HK-2 (cell line): ENCODE measurements at regions not wholly inside any gene's neighbourhood (a gene's known extent, or its start where the extent isn't known, plus 50 kb on each side); places are given as distances from the start of the nearest gene placed in this dataset.
"Not testable (repeated sequence)": the region's sequence is repeated elsewhere in the genome, so short reads cannot be mapped to it uniquely, and the experiment has no call there.

Source experiments
- DNase-seq: peaks from one replicate; pipeline ENCODE4 v3.0.0-alpha.2; 2018; ENCODE audit not compliant: unreplicated experiment

DNA sequence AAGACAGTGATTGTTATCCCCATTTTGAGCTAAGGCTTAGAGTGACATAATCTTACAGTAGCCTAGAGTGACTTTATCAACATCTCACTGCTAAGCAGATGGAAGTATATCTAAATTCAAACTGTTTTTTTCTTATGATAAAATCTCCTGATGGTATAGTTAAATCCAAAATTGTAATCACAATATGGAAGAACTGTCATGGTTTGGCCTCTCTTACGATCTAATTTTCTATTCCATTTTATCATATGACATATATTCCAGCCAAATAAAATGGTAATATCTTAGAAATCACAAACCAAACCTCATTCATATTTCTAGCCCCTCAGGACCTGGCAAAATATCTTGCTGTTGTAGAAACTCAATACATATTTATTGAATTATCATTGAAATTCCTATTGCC, 864.7 kb downstream of the SLC6A15 start:
- DNase-seq = no peak

DNA sequence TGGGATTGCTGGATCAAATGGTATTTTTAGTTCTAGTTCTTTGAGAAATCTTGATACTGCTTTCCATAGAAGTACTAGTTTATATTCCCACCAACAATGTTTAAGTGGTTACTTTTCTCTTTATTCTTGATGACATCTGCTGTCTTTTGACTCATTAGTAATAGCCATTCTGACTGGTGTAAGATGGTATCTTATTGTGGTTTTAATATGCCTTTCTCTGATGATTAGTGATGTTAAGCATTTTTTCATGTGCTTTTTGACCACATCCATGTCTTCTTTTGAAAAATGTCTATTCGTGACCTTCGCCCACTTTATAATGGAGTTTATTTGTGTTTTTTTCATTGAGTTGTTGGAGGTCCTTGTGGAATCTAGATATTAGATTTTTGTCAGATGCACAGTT, 865.7 kb downstream of the SLC6A15 start:
- DNase-seq = no peak

GRCh38 chr12:84043355-84043754, 869.2 kb downstream of the SLC6A15 start:
- no peak for DNase-seq

- no peak for DNase-seq
These were observed 874.4 kb downstream of the SLC6A15 start for GRCh38 chr12:84038242-84038641.

DNA sequence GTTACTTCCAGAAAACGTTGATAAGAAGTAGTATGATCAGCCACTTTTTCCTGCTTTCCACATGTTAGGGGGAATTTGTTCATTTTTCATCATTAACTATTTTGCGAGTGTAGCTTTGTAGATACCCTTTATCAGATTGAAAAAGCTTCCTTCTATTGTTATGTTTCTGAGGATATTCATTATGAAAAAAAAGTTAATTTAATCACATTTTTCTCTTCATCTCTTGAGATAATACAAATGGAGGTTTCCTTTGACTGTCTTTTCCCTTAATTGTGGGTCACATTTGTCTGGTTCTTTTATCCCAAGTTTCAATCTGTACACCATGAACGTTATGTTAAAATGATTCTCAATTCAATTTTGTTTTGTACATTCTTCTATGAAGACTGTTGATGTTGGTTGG, 875.7 kb downstream of the SLC6A15 start:
- no peak for DNase-seq

- DNase-seq = no peak
These were observed 876.8 kb downstream of the SLC6A15 start for GRCh38 chr12:84035766-84036165.

- no peak for DNase-seq
These were observed 877.7 kb downstream of the SLC6A15 start for GRCh38 chr12:84034871-84035270.

DNA sequence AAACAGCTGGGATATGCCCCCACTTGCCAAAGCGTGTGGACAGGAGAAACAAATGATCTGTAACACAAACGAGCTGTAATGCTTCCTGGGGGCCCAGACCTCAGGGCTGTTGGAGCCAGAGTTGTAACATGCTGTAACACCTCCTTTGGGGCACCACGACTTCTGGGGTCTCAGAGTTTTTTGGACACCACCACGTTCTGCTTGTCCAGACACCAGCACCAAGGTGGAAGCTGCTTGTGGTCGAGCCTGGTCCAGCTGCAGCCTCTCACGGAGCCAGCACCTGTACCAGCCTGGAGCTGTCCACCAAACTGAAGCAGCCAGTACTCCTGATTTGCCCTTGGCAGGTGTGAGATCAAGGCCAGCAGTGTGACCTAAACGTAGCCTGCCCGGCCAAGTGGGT, 879.4 kb downstream of the SLC6A15 start:
- no peak for DNase-seq

DNA sequence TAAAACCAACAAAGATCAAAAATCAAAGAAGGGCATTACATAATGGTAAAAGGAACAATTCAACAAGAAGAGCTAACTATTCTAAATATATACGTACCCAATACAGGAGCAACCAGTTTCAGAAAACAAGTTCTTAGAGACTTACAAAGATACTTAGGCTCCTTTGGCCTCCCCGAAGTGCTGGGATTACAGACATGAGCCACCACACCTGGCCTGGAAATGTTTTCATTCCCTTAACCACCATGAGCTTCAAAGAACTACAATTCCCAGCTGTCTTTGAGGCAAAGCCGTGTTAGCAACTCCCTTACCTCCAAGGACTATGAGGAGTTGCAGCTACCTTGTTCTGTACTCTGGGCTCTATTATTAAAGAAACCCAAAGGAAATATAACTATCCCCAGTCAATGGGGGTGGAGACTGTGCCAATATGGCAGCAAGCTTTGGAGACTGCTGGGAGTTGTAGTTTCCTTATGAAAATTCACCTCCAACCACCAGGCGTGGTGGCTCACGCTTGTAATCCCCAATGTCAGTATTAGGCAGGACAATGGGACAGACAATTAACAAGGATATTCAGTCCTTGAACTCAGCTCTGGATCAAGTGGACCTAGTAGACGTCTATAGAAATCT, 893.9 kb downstream of the SLC6A15 start:
- not testable (repeated sequence) for DNase-seq

GRCh38 chr12:84016956-84017355, 895.6 kb downstream of the SLC6A15 start:
- DNase-seq = no peak

- DNase-seq = no peak
These were observed 915.2 kb downstream of the SLC6A15 start for GRCh38 chr12:83997423-83997822.

DNA sequence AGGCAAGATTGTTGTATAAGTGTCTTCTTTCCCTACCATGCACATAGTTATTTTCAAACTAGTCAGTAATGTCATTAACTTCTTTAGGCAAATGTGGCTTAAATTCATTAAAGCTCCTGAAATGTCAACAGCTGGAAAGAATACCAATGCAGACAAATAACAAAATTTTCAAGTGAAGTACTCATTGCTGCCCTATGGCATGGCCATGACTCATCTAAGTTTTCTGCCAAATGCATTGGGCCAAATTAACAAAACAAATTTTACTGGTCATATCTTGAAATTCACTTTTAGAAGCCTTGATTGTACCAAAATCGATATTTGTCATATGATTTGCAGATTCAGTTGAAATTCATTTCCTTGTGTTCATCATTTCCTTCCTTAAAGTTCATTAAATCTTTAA, 915.9 kb downstream of the SLC6A15 start:
- no peak for DNase-seq

DNA sequence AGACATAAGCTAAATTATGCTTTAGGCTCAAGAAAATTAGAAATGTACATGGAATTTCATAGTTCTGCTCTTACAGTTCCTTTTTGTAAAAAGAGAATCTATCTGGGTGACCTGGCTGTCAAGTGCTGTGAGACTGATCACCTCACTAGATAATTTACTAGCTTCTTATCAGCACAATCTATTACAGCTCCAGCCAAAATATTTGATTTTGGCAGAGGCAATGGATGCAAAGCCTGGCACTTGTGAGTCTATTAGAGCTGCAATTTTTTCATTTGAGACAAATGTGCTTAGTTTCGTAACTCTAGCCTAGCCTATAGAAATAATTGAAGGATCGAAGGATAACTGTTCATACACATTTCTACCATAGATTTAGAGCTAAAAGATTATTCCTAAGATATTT, 927.5 kb downstream of the SLC6A15 start:
- no peak for DNase-seq

DNA sequence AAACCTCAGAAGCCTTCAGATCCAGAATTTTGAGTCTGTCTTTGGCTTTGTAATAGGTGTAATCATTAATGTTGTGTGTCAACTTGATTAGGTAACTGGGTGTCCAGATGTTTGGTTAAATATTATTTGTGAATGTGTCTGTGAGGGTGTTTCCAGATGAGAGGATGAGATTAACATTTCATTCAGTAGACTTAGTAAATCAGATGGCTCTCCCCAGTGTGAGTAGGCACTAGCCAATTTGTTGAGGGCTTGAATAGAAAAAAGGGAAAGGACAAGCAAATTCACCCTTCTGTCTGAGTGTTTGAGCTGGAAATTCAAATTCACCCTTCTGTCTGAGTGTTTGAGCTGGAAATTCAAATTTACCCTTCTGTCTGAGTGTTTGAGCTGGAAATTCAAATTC, 932.2 kb downstream of the SLC6A15 start:
- DNase-seq = no peak

- no peak for DNase-seq
These were observed 932.8 kb downstream of the SLC6A15 start for GRCh38 chr12:83979785-83980184.

- no peak for DNase-seq
These were observed 940.8 kb downstream of the SLC6A15 start for GRCh38 chr12:83971781-83972180.

- no peak for DNase-seq
These were observed 951.8 kb downstream of the SLC6A15 start for GRCh38 chr12:83960767-83961166.

GRCh38 chr12:83958997-83959396, 953.6 kb downstream of the SLC6A15 start:
- no peak for DNase-seq

DNA sequence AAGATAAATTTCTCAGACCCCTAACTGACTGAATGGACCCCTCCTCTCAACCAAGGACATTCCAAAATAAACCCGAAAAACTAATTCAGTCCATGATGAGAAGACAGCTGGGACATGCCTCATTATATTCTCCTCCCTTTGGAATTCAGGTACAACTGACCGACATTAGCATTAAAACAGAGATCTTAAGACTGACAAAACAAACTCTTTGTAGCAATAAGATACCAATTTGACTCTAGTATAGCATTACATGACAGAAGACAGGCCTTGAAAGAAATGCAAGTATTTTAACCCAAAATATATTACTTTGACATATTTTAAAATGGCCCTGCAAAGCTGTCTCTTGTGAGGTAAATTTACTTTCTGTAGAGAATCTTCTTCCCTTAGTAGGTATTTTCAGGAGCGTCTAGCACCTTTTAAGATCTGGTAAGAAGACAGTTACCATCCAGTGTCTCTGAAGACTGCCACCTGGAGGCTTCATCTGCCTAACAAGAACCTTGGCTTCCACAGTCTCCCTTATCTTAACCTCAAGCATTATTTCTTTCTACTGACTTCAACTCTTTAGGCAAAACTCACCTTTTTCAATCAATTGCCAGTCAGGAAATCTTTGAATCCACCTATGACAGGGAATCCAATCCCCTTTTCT, 957.5 kb downstream of the SLC6A15 start:
- DNase-seq = no peak

DNA sequence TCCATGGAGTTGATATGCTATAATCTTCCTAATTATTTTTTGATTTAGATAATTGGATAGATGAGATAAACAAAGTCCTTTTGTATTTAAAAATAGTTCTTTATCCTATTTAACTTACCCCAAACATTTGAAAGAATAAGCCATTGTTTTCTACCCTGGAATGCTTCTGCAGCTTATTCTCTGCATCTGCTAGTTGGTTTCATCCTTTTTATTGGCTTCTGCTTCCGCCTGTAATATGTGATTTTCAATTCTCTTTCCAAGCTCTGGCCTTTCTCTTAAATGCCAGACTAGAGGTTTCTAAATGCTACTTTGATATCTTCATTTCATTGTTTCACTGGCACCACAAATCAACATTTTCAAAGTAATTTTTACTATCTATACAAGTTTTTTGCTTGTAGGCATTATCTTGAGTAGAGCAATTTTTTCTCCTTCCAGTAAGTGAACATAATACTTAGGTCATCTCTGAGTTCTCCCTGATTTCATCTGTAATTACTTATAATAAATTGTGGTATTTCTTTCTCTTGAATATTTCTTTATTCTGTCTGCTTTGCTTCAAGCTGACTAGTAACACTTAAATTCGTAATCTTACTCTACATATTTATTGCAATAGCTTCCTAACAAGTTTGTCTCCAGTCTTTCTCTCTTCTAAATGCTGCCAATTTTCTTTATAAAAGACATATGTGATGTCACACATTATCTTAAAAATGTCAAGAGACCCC, 958.4 kb downstream of the SLC6A15 start:
- DNase-seq = no peak

GRCh38 chr12:83945871-83946270, 966.7 kb downstream of the SLC6A15 start:
- DNase-seq = no peak

GRCh38 chr12:83939718-83940117, 972.9 kb downstream of the SLC6A15 start:
- DNase-seq = no peak

- DNase-seq = no peak
These were observed 979.0 kb downstream of the SLC6A15 start for GRCh38 chr12:83933615-83934014.
